NCI-H446 (cell line): ENCODE measurements at regions not wholly inside any gene's neighbourhood (a gene's known extent, or its start where the extent isn't known, plus 50 kb on each side); places are given as distances from the start of the nearest gene placed in this dataset.
"Not testable (repeated sequence)": the region's sequence is repeated elsewhere in the genome, so short reads cannot be mapped to it uniquely, and the experiment has no call there.

Experiments used
- DNase-seq, 2 experiments: peaks; one replicate each; lab custom pipeline; 2025; lab: John Stamatoyannopoulos, UW

GRCh38 chr6:97915537-97915936, 632.5 kb upstream of the MMS22L start:
- DNase-seq = no peak

DNA sequence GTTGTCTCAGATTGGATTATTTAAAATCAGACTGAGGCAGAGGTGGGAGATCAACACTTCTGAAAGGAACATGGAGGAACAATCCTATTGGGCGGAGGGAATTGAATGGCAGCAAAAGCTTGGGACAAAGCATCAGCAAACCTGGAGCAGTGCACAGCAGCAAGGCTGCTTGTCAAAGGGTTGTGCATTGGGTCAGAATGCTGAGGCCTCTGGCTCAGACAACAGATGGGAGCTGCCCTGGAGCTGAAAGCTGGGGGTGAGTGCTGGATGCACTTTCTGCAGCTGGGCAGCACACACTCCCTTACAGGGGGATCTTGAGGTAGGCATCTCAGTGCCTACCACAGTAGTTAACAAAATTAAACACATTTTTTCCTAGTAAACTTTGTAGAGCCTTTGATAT, 634.4 kb upstream of the MMS22L start:
- no peak for DNase-seq

GRCh38 chr6:97919046-97919445, 636.0 kb upstream of the MMS22L start:
- no peak for DNase-seq

DNA sequence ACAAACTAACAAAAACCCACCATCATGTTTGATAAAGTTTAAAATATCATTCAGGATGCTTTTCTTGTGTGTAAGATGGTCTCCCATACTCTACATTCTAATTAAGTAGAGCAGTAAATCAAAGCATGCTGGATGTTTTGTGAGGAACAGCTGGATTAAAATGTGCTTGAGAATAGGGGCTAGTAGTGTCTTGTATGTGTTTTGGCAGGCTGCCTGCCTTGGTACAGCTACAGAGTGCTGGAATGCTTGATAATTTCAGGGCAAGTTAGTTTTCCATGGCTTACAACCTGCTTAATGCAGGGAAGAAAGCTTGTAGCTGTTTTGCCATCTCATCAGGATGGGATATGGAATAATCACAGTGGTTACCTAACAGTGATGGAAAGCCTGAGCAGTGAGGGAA, 636.6 kb upstream of the MMS22L start:
- no peak for DNase-seq

DNA sequence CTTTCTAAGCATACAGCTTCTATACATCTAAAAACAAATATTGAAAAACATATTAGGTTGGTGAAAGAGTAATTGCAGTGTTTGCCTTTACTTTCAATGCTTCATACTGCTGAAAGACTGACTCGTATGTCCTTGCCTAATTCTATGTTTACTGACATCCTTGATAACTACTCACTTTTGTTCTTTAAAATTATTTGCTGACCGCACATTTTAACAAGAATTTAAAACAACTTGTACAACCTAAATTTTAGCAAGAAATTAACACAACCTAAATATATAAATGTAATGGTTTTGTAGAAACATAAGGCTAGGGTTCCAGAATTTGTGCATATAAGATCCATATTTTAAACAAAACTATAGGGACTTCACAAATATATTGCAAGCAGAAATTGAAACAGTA, 640.2 kb upstream of the MMS22L start:
- DNase-seq = no peak

DNA sequence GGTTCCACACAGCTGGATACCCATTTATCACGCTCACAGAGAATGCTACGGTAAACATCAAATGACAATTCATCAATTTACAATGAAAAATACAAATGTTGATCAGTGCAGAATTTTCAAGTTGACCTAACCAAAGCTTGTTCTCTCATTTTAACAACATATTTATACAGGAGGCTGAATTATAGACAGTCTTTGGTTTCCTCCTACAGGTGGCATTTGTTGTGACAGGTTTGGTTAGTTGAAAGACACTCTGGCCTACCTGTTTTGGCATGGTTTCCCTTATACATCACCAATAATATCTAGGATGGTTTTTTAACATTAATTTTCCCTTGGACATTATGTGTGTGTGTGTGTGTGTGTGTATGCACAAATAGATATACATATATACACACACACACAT, 642.5 kb upstream of the MMS22L start:
- DNase-seq = no peak

DNA sequence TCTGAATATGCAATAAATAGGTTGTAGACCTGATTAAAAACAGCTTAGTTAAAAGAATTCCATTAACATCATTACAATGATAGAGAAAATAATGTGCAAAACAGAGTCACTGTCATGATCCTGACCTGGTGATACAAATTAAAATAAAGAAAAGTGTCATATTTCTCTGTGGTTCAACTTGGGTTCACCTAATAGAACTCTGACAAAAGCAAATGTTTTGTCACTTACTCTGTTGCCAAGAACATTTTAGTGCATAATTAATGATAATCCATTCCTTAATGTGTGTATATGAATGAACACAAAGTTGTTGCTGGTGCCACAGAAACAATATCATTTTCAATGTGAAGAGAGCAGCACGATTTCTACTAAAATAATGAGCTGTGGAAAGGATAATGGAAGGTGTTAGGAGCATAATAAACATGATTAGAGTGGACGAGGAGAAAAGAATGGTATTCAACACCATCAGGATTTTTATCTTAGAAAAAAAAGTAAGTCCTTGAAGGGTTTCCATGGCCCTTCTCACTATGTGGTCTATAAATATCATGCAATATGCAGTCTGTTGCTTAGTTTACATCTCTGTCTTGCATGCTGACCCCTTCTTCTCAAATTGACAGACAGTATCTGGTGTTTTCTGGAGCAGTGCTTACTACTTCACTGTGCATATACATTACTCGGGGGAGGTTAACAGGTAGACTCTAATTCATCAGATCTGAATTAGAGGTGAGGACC, 656.6 kb upstream of the MMS22L start:
- no peak for DNase-seq

GRCh38 chr6:97947841-97948240, 664.8 kb upstream of the MMS22L start:
- peak; percentile 22 to 68 for DNase-seq

DNA sequence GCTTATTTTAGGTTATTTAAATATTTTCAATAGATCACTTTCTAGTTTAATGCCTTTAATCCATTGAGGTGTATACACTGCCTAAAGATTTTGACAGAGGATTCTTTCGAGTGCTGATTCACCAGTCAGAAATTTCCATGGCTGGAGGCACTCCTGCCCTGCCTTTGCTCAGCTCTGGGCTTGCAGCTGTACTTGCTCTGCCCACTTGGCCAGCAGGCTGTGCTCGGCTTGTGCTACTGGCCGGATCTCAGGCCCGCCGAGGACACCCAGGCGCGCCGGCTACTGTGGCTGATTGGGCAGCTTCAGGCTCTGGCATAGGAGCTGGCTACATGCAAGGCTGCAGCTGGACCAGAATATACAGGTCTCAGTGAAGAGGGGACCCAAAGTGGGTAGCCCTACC, 675.1 kb upstream of the MMS22L start:
- no peak for DNase-seq

GRCh38 chr6:97963193-97963592, 680.2 kb upstream of the MMS22L start:
- DNase-seq = no peak

GRCh38 chr6:97969065-97969464, 686.0 kb upstream of the MMS22L start:
- DNase-seq = no peak

DNA sequence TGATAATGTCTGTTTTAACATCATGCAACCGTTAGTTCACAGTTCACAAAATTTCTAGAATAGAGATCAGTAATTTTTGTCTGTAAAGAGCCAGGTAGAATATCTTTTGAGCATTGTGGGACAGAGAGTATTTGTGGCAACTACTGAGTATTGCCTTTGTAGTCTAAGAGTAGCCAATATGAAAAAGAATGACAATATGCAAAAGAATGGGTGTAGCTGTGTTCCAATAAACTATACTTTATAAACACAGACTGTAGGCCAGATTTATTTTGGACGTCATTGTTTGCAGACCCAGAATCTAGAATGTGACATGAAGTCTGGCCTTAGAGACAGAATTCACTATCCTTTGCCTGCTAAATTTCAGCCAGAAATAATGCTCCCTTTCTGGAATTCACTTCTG, 694.1 kb upstream of the MMS22L start:
- no peak for DNase-seq

DNA sequence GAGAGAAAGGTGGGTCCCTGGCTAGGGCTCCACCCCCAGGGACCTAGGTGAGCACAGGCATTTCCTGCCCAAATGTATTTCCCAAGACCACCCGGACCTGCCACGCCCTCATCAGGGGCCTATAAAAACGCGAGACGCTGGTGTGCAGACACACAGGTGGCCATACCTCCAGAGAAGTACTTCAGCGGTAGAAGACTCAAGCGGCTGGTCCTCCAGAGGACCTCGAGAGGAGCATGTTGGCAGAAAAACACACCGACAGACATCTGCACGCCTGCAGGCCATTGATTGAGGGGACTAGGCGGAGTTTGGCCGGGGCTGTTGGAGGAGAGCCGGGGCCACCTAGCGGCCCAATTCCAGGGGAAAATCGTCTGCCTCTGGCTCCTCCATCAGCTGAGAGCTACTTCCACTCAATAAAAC, 695.8 kb upstream of the MMS22L start:
- no peak for DNase-seq

DNA sequence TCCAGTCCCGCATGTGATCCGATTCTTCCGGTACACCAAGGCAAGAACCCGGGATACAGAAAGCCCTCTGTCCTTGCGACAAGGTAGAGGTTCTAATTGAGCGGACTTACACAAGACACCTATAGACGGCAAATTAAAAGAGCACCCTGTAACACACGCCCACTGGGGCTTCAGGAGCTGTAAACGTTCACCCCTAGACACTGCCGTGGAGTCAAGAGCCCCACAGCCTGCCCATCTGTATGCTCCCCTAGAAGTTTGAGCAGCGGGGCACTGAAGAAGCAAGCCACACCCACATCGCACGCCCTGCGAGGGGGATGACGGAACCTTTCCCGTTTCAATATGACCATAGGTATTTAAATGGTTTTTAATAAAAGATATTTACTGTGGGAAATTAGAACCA, 696.3 kb upstream of the MMS22L start:
- not testable (repeated sequence) for DNase-seq

DNA sequence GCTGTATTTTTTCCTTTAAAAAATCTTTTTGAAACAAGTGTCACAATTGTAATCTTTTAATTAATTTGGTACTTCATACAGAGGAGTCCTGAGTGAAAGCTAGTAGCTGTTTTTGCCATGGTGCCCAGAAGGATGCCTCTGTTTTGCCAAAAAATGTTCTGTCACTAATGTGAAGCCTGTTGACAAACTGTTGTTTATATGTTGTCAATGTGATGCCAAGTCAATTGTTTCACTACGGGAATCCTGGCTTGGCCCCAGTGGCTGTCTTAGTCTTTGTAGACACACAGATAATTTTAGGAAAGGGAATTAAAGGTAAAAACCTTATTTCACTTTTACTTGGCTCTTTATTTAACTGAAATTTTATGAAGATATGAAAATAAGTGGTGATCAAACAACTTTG, 706.4 kb upstream of the MMS22L start:
- no peak for DNase-seq

GRCh38 chr6:97995158-97995557, 712.1 kb upstream of the MMS22L start:
- no peak for DNase-seq

DNA sequence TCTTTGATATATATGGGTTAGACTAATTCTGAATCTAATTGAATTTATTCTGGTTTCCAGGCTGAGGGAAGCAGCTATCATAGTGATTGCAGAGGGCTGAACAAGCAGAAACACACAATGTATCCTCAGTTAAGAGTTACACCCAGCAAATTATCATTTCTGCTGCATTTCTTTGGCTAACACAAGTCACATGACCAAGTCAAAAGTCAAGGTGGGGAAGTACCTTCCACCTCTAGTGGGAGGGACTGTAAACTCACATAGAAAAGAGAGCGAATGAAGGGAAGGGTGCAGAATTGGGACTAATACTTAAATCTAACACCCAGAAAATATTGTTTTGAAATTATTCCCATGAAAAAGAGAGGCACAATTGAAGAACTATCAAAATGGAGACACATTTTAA, 719.7 kb upstream of the MMS22L start:
- no peak for DNase-seq

GRCh38 chr6:98014442-98015201, 731.6 kb upstream of the MMS22L start:
- DNase-seq = peak; percentile 7 to 49

DNA sequence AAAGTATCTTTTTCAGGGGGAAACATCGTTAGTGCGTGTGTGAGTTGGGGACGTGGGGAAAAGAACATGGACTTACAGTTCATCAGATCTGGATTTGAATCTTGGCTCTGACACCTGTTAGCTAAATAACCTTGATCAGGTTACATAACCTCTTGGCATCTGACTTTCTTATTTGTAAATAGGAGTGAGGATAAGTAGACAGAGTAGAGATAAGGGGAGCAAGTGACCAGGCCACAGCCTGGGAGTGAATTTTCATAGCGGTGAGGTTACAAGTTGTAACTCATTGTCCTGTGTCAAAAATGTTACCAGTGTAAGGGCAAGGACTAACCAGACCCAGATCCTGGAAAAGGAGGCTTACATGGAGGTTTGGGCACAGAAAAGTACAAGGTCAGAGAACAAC, 733.5 kb upstream of the MMS22L start:
- no peak for DNase-seq

GRCh38 chr6:98020222-98020621, 737.2 kb upstream of the MMS22L start:
- no peak for DNase-seq

- no peak for DNase-seq
Measured at GRCh38 chr6:98024359-98024758, 741.3 kb upstream of the MMS22L start.

DNA sequence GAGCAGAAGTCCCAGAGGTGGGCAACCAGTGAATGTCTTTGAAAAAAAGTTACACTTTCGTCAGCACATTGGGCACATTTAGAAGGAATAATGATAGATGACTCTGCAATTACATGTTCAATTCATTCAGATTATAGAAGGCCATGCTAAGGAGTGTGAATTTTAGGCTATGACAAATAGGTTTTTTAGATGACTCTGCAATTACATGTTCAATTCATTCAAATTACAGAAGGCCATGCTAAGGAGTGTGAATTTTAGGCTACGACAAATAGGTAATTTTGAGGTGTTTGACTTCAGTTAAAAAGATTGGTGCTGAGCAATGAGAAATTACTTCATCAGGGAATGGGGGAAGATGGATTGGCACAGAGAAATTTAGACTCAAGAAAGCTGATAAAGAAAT, 744.9 kb upstream of the MMS22L start:
- no peak for DNase-seq

GRCh38 chr6:98033617-98034016, 750.6 kb upstream of the MMS22L start:
- no peak for DNase-seq
